LNCaP clone FGC (cell line): ENCODE measurements at regions not wholly inside any gene's neighbourhood (a gene's known extent, or its start where the extent isn't known, plus 50 kb on each side); places are given as distances from the start of the nearest gene placed in this dataset.

Source experiments
- DNase-seq: peaks from one replicate; pipeline ENCODE4 v3.0.0-alpha.2; 2011; ENCODE audit warnings: low read depth
- H3K4me3 ChIP-seq: 2 replicates; pipeline ENCODE4 v1.5.1; 2011; ENCODE audit warnings: mild to moderate bottlenecking, low read depth, low read length, control low read depth
- CTCF ChIP-seq: IDR thresholded peaks from 2 replicates; pipeline ENCODE4 v1.5.1; 2012; ENCODE audit warnings: mild to moderate bottlenecking; ENCODE audit not compliant: control insufficient read depth, insufficient read depth; ENCODE audit errors: extremely low read depth

DNA sequence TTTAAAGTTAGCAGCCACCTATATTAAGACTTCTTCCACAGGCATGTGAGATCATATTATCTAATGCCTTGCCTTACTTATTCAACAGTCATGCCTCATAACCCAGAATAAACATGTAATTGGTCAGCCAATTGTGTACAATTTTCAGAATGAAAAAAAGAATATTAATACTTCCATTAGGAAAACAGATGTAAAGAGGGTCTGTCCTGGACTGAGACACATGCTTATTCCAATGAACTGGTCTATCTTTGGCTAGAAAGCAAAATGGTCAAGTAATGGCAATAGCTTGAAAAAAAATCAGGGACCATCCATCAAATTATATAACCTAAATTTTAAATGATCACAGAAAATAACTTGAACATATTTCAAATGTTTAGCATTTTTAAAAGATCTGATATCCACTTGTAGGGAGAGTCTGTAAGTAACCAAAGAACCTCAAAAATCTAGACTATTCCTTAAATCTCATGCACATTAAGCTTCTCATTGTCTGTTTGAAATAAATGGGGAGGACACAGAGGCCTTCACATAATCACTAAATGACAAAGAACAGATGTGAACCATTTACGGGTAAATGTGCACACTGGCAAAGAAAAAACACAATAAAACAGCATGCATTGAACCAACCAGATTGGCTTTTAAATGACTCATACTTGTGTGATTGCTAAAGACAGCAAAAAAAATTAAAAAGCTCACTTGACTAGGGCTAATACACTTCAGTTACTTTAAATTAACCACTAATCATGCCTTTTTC, 568.8 kb upstream of the PCDH15 start:
- DNase-seq: no peak
- no peak overlapping the region for H3K4me3 ChIP-seq
- no peak for TF ChIP-seq CTCF

GRCh38 chr10:55368467-55368866, 567.4 kb upstream of the PCDH15 start:
- TF ChIP-seq CTCF: no peak
- DNase-seq: no peak
- H3K4me3 ChIP-seq: no peak overlapping the region

GRCh38 chr10:55367555-55367954, 566.5 kb upstream of the PCDH15 start:
- TF ChIP-seq CTCF: no peak
- no peak for DNase-seq
- no peak overlapping the region for H3K4me3 ChIP-seq

GRCh38 chr10:55358539-55358938, 557.5 kb upstream of the PCDH15 start:
- DNase-seq: no peak
- no peak for TF ChIP-seq CTCF
- H3K4me3 ChIP-seq: no peak overlapping the region

DNA sequence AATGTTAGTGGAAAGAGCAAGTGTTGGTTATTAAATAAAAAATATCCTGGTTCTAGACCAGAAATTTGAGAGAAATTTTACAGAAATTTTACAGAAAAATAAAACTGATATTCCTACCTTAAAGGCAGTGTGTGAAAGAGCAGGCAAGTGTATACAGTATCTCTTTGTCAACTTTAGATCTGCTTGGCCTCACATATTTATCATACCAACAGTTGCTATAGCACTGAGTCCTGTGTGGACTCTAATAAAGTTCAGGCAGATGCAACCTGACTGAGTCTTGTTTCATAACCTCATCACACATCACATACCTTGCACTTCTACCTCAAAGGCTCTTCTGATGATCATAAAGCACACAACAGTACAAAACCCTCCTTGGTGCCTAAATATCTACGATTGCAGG, 552.4 kb upstream of the PCDH15 start:
- no peak overlapping the region for H3K4me3 ChIP-seq
- DNase-seq: no peak
- TF ChIP-seq CTCF: no peak

- no peak overlapping the region for H3K4me3 ChIP-seq
- TF ChIP-seq CTCF: no peak
- no peak for DNase-seq
Measured at GRCh38 chr10:55351431-55351830, 550.4 kb upstream of the PCDH15 start.

GRCh38 chr10:55348534-55348933, 547.5 kb upstream of the PCDH15 start:
- TF ChIP-seq CTCF: no peak

More at GRCh38 chr10:55348534-55348933, 547.5 kb upstream of the PCDH15 start:
- no peak overlapping the region for H3K4me3 ChIP-seq
- no peak for DNase-seq
